CD8-positive, alpha-beta memory T cell (primary cell): ENCODE measurements at regions not wholly inside any gene's neighbourhood (a gene's known extent, or its start where the extent isn't known, plus 50 kb on each side); places are given as distances from the start of the nearest gene placed in this dataset.
A peak's percentile ranks its signal among the peaks of the same experiment; 100 is the strongest.

Experiments used
- CTCF ChIA-PET: fragments of 350-600 bp; sonication (Branson Sonifier 250); formaldehyde crosslinking; loops from one replicate; lab custom pipeline; 2021; ENCODE audit warnings: antibody characterized with exemption; lab: Charles Lee
- POLR2A ChIA-PET: fragments of 350-600 bp; sonication (Branson Sonifier 250); formaldehyde crosslinking; loops from one replicate; lab custom pipeline; 2021; ENCODE audit warnings: antibody characterized with exemption; lab: Charles Lee
- DNase-seq, 5 donors: peaks; one replicate each; pipeline versions ENCODE4 v3.0.0 to v3.0.0-alpha.2; 2020 to 2022; ENCODE audit warnings: mixed read lengths in 1 of 5
- H3K27ac ChIP-seq: one replicate; pipeline ENCODE4 v1.7.0; 2013; ENCODE audit warnings: low read depth, mild to moderate bottlenecking, low read length, moderate library complexity
- H3K27me3 ChIP-seq: 2 replicates; pipeline ENCODE4 v1.7.0; 2013; ENCODE audit warnings: low read length, mild to moderate bottlenecking; ENCODE audit not compliant: insufficient read depth, poor library complexity, severe bottlenecking
- H3K36me3 ChIP-seq: 2 replicates; pipeline ENCODE4 v1.7.0; 2013; ENCODE audit warnings: mild to moderate bottlenecking, low read length, moderate library complexity; ENCODE audit not compliant: insufficient read depth
- H3K4me1 ChIP-seq: 2 replicates; pipeline ENCODE4 v1.7.0; 2013; ENCODE audit warnings: mild to moderate bottlenecking, low read length, moderate library complexity; ENCODE audit not compliant: insufficient read depth
- H3K4me3 ChIP-seq: 2 replicates; pipeline ENCODE4 v1.7.0; 2013; ENCODE audit warnings: mild to moderate bottlenecking, low read length
- H3K9me3 ChIP-seq: 2 replicates; pipeline ENCODE4 v1.7.0; 2013; ENCODE audit warnings: mild to moderate bottlenecking, low read length
- H3K27ac Mint-ChIP-seq, 8 donors: one replicate each; pipeline ENCODE4 v1.8.0; 2020 to 2021; ENCODE audit warnings: mixed read lengths in 8 of 8, mild to moderate bottlenecking in 6 of 8, inconsistent platforms in 3 of 8, moderate library complexity in 3 of 8
- H3K27me3 Mint-ChIP-seq, 2 donors: one replicate each; pipeline ENCODE4 v1.8.0; 2020 to 2021; ENCODE audit warnings: mixed read lengths in 2 of 2, mild to moderate bottlenecking in 1 of 2, moderate library complexity in 1 of 2
- H3K36me3 Mint-ChIP-seq, 3 donors: one replicate each; pipeline ENCODE4 v1.8.0; 2020 to 2021; ENCODE audit warnings: mixed read lengths in 3 of 3, inconsistent platforms in 1 of 3, mild to moderate bottlenecking in 1 of 3
- H3K4me1 Mint-ChIP-seq, 3 donors: one replicate each; pipeline ENCODE4 v1.8.0; 2020 to 2021; ENCODE audit warnings: mixed read lengths in 3 of 3, inconsistent platforms in 1 of 3, mild to moderate bottlenecking in 1 of 3
- H3K4me3 Mint-ChIP-seq, 7 donors: one replicate each; pipeline ENCODE4 v1.8.0; 2020 to 2021; ENCODE audit warnings: mixed read lengths in 7 of 7, mild to moderate bottlenecking in 6 of 7, moderate library complexity in 4 of 7, inconsistent platforms in 2 of 7
- H3K9me3 Mint-ChIP-seq, 5 donors: one replicate each; pipeline ENCODE4 v1.8.0; 2020 to 2022; ENCODE audit warnings: mixed read lengths in 5 of 5, mild to moderate bottlenecking in 3 of 5, moderate library complexity in 2 of 5, inconsistent platforms in 1 of 5

- no peaks in the 10 kb centered on the region for H3K4me1 Mint-ChIP-seq
- CTCF ChIA-PET = no interaction called here
These were observed 104.1 kb upstream of the GSE1 start for GRCh38 chr16:85508993-85509392.

DNA sequence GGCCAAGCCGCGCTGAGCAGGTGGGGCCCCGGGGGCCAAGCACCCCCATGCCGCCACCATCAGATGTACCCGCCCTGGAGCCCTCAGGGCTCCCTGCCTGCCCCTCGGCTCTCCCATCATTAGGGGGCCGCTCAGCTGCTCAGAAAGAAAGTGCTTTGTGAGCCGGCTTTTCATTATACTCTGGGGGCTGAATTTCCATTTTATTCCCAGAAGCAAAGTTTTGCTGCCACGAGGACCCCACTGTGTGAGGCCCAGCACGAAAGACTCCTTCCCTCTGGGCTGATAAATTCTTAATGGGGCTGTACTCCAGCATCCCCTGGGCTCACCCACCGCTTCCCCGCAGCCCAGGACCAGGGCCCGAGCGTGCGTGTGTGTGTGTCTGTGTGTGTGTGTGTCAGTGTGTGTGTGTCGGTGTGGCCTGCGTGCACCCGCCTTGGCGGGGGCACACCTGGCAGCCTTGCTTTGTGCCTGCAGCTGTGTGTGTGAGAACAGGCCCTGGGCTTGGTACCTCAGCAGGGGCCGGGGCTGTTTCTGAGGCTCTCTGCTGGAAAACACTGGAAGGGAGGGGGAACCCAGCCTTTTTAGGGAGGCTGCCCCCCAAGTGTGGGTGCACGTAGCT lies 103.0 kb upstream of the GSE1 start:
- Histone ChIP-seq H3K27me3 (no peaks in the 10 kb centered on the region), H3K9me3 (no peaks in the 10 kb centered on the region), H3K27ac (no peak overlapping the region), H3K4me3 (no peak overlapping the region), H3K4me1 (no peaks in the 10 kb centered on the region), H3K36me3 (no peaks in the 10 kb centered on the region)
- no peaks in the 10 kb centered on the region for H3K4me1 Mint-ChIP-seq
- no peaks in the 10 kb centered on the region for H3K36me3 Mint-ChIP-seq
- no peak for DNase-seq
- no peak overlapping the region for H3K4me3 Mint-ChIP-seq
- H3K27ac Mint-ChIP-seq = peak overlapping the region in 1 of 8 donors; percentile 33
- CTCF ChIA-PET = interaction anchor here (0.7 kb wide), 1 partner anchor 100 kb away, joined by 3 read pairs; no protein-coding TSS in a partner anchor
- POLR2A ChIA-PET = no interaction called here
- H3K9me3 Mint-ChIP-seq = no peaks in the 10 kb centered on the region
- H3K27me3 Mint-ChIP-seq = peaks cover 3 to 9% of the 10 kb centered on the region in 2 donors

More at GRCh38 chr16:85508993-85509392, 104.1 kb upstream of the GSE1 start:
- Histone ChIP-seq H3K36me3 (no peaks in the 10 kb centered on the region), H3K27me3 (no peaks in the 10 kb centered on the region), H3K4me1 (no peaks in the 10 kb centered on the region), H3K9me3 (no peaks in the 10 kb centered on the region), H3K4me3 (no peak overlapping the region), H3K27ac (no peak overlapping the region)
- no peak for DNase-seq
- no peaks in the 10 kb centered on the region for H3K36me3 Mint-ChIP-seq
- H3K27me3 Mint-ChIP-seq = peaks cover 3 to 9% of the 10 kb centered on the region in 2 donors
- no peak overlapping the region for H3K27ac Mint-ChIP-seq
- POLR2A ChIA-PET = no interaction called here
- H3K4me3 Mint-ChIP-seq = no peak overlapping the region
- no peaks in the 10 kb centered on the region for H3K9me3 Mint-ChIP-seq

GRCh38 chr16:85511938-85512807 lies 100.9 kb upstream of the GSE1 start:
- no peak for DNase-seq
- H3K4me1 Mint-ChIP-seq = no peaks in the 10 kb centered on the region
- Histone ChIP-seq H3K36me3 (no peaks in the 10 kb centered on the region), H3K4me1 (no peaks in the 10 kb centered on the region), H3K9me3 (no peaks in the 10 kb centered on the region), H3K4me3 (no peak overlapping the region), H3K27me3 (no peaks in the 10 kb centered on the region), H3K27ac (no peak overlapping the region)
- no peaks in the 10 kb centered on the region for H3K36me3 Mint-ChIP-seq
- peaks cover 3 to 9% of the 10 kb centered on the region in 2 donors for H3K27me3 Mint-ChIP-seq
- CTCF ChIA-PET = no interaction called here
- no peak overlapping the region for H3K27ac Mint-ChIP-seq
- POLR2A ChIA-PET = no interaction called here
- no peaks in the 10 kb centered on the region for H3K9me3 Mint-ChIP-seq
- H3K4me3 Mint-ChIP-seq = no peak overlapping the region

GRCh38 chr16:85512808-85513115 lies 100.4 kb upstream of the GSE1 start:
- H3K4me1 Mint-ChIP-seq = peaks cover 0 to 2% (median 0%) of the 10 kb centered on the region in 3 donors
- no peak overlapping the region for H3K4me3 ChIP-seq
- no peaks in the 10 kb centered on the region for H3K36me3 Mint-ChIP-seq
- H3K27me3 Mint-ChIP-seq = peaks cover 3 to 9% of the 10 kb centered on the region in 2 donors
- no peak overlapping the region for H3K4me3 Mint-ChIP-seq
- H3K27ac Mint-ChIP-seq = no peak overlapping the region
- H3K9me3 Mint-ChIP-seq = no peaks in the 10 kb centered on the region
- H3K27me3 ChIP-seq = no peaks in the 10 kb centered on the region
- H3K27ac ChIP-seq = no peak overlapping the region
- POLR2A ChIA-PET = no interaction called here
- DNase-seq = no peak
- H3K9me3 ChIP-seq = no peaks in the 10 kb centered on the region
- CTCF ChIA-PET = no interaction called here
- no peaks in the 10 kb centered on the region for H3K36me3 ChIP-seq
- H3K4me1 ChIP-seq = no peaks in the 10 kb centered on the region

DNA sequence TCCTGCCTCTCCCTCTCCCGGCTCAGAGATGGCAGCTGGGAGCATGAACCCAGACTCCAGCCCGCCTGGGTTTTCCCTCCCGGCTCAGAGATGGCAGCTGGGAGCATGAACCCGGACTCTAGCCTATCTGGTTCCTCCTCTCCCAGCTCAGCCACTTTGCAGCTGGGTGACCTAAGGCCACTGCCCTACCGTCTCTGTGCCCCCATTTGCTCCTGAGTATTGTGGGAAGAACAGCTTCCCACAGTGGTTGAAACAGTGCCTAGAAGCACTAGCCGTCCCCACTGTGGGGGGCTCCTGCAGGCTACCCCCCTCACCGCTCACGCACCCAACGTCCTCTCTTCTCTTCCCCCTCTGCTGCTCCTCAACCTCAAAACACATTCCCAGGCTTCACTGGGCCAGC lies 99.9 kb upstream of the GSE1 start:
- H3K27me3 Mint-ChIP-seq = peaks cover 3 to 9% of the 10 kb centered on the region in 2 donors
- no peak overlapping the region for H3K27ac ChIP-seq
- no peaks in the 10 kb centered on the region for H3K9me3 Mint-ChIP-seq
- no peaks in the 10 kb centered on the region for H3K9me3 ChIP-seq
- ChIA-PET POLR2A (no interaction called here), CTCF (no interaction called here)
- no peaks in the 10 kb centered on the region for H3K36me3 Mint-ChIP-seq
- H3K4me1 Mint-ChIP-seq = peaks cover under 1 to 4% (median under 1%) of the 10 kb centered on the region in 3 donors
- no peaks in the 10 kb centered on the region for H3K36me3 ChIP-seq
- peak overlapping the region in 1 of 8 donors; percentile 91 for H3K27ac Mint-ChIP-seq
- no peaks in the 10 kb centered on the region for H3K27me3 ChIP-seq
- no peak overlapping the region for H3K4me3 Mint-ChIP-seq
- DNase-seq = no peak
- H3K4me1 ChIP-seq = peaks cover 4% of the 10 kb centered on the region
- H3K4me3 ChIP-seq = no peak overlapping the region

DNA sequence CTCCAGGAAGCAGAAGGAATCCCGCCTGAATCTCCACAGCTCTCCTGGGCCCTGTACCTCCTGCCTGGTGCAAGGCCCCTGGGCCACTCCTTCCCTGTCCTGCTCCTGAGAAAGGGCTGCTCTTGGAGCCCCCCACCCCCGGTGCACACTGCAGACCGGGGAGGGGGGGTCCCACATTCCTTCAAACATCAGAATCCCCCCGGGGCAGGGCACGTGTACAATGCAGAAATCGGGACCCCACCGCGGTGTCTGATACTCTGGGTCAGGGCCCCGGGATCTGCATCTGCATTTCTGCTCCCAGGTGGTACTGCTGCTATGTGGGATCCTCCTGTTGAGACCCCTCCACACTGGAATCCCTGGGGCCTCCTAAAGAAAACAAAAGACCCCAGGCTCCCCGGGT lies 99.5 kb upstream of the GSE1 start:
- H3K27ac Mint-ChIP-seq = no peak overlapping the region
- no peaks in the 10 kb centered on the region for H3K36me3 Mint-ChIP-seq
- H3K4me1 ChIP-seq = peaks cover 8% of the 10 kb centered on the region
- H3K27ac ChIP-seq = no peak overlapping the region
- no peak overlapping the region for H3K4me3 Mint-ChIP-seq
- peaks cover 5 to 9% (median 6%) of the 10 kb centered on the region in 3 donors for H3K4me1 Mint-ChIP-seq
- H3K9me3 Mint-ChIP-seq = peaks cover 0 to 2% (median 0%) of the 10 kb centered on the region in 5 donors
- ChIA-PET POLR2A (no interaction called here), CTCF (no interaction called here)
- DNase-seq = no peak
- peaks cover 3 to 9% of the 10 kb centered on the region in 2 donors for H3K27me3 Mint-ChIP-seq
- no peaks in the 10 kb centered on the region for H3K27me3 ChIP-seq
- H3K36me3 ChIP-seq = no peaks in the 10 kb centered on the region
- H3K4me3 ChIP-seq = no peak overlapping the region
- no peaks in the 10 kb centered on the region for H3K9me3 ChIP-seq

DNA sequence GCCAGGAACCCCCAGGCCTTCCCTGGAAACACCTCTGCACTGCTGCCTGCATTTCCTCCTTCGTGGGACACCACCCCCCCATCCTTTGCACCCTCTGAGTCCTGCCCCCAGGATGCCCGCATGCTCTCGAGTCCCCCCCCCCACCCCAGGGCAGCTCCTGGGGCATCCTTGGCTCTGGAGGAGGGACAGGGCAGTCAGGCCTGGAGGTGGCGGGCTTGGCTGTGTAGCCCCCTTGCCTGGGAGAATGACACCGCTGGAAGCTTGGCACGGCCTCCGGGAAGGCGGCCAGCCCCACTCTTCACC lies 98.9 kb upstream of the GSE1 start:
- Histone ChIP-seq H3K9me3 (no peaks in the 10 kb centered on the region), H3K27ac (no peak overlapping the region), H3K4me3 (no peak overlapping the region), H3K4me1 (peaks cover 8% of the 10 kb centered on the region), H3K27me3 (no peaks in the 10 kb centered on the region), H3K36me3 (no peaks in the 10 kb centered on the region)
- peaks cover 0 to 6% (median 0%) of the 10 kb centered on the region in 5 donors for H3K9me3 Mint-ChIP-seq
- H3K27ac Mint-ChIP-seq = no peak overlapping the region
- no peaks in the 10 kb centered on the region for H3K36me3 Mint-ChIP-seq
- peaks cover 10 to 14% (median 11%) of the 10 kb centered on the region in 3 donors for H3K4me1 Mint-ChIP-seq
- peaks cover 3 to 10% of the 10 kb centered on the region in 2 donors for H3K27me3 Mint-ChIP-seq
- no peak overlapping the region for H3K4me3 Mint-ChIP-seq
- ChIA-PET POLR2A (no interaction called here), CTCF (no interaction called here)
- no peak for DNase-seq

DNA sequence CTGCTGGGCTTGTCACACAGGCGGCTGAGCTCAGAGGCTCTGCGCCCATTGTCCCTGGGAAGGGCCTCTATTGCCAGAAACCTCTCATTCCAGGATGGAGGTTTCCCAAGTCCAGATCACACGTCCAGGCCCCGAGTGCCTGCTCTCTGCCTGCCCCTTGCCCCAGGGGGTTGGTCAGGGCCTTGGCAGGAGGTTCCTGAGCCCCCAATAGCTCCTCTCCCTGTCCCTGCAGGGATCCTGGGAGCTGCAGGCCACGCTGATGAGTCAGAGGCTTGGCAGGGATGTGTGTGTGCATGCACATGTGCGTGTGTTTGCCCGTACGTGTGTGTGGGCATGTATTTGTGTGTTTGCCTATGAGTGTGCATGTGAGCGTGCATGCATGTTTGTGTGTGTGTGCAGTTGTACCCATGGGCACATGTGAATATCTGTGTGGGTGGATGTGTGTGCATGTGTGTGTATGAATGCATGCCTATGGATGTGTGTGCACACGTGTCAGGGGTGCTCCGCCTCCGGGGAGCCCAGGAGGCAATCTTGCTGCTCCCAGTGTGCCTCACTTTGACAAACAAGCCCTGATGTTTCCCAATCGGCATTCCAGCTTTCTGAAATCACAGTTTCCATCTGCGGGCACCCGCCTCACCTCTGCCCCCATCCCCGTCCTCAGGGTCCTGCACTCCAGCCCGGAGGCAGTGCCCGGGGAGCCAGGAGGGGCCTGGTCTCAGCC lies 98.4 kb upstream of the GSE1 start:
- ChIA-PET POLR2A (no interaction called here), CTCF (no interaction called here)

More for the DNA sequence above, 98.4 kb upstream of the GSE1 start:
- H3K4me3 ChIP-seq = no peak overlapping the region
- no peaks in the 10 kb centered on the region for H3K27me3 ChIP-seq
- Mint-ChIP-seq H3K4me1 (peaks cover 10 to 18% (median 16%) of the 10 kb centered on the region in 3 donors), H3K36me3 (no peaks in the 10 kb centered on the region), H3K27me3 (peaks cover 3 to 12% of the 10 kb centered on the region in 2 donors), H3K27ac (peak overlapping the region in 1 of 8 donors; percentile 52), H3K4me3 (no peak overlapping the region), H3K9me3 (peaks cover 0 to 9% (median 4%) of the 10 kb centered on the region in 5 donors)
- no peaks in the 10 kb centered on the region for H3K36me3 ChIP-seq
- H3K4me1 ChIP-seq = peaks cover 8% of the 10 kb centered on the region
- H3K27ac ChIP-seq = no peak overlapping the region
- DNase-seq = no peak
- H3K9me3 ChIP-seq = no peaks in the 10 kb centered on the region
